WI38 (cell line): ENCODE measurements at regions not wholly inside any gene's neighbourhood (a gene's known extent, or its start where the extent isn't known, plus 50 kb on each side); places are given as distances from the start of the nearest gene placed in this dataset.

ENCODE experiments used
- H3K4me3 ChIP-seq: 2 replicates; pipeline ENCODE4 v1.5.1; 2011; ENCODE audit warnings: low read depth, mild to moderate bottlenecking, control low read depth, low read length
- CTCF ChIP-seq: IDR thresholded peaks from 2 replicates; pipeline ENCODE4 v1.5.1; 2012; ENCODE audit warnings: low read depth, mild to moderate bottlenecking, control low read depth, low read length

DNA sequence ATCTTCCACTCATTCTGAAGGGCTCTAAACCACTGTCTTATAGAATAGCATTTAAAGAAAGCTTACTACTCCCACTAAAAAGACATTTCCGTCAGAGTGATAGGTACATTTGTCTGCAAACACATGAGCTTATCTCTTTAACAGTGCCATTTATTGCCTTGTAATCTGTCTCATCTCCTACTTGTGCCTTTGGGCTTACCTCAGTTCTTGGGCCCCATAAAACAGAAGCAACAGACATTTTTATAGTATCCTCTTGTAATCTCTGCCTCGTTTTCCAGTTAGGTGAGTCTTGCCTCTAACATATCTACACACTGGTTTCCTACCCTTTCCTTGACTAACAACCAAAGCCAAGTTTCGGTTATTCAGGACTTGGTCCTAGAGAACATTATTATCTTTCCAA, 681.4 kb upstream of the KIF2B start:
- TF ChIP-seq CTCF: no peak
- H3K4me3 ChIP-seq: no peak overlapping the region

DNA sequence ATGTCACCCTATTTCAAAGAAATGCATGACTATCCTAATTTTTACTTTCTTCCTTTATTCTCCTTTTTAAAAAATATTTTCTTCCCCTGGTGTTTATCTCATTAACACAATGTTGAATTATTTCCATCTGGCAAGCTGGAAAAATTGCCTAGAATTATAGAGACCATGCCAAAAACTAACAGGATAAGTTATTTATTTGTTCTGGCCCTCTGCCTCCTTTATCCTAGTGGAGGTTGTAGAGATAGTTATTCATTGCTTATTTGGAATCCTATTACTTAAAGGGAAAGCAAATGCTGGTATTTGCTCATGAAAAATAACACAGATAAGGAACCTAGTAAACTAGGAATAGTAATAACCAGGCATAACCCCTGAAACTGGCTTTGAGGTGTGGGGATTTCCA, 684.9 kb upstream of the KIF2B start:
- no peak for TF ChIP-seq CTCF
- H3K4me3 ChIP-seq: no peak overlapping the region

GRCh38 chr17:53135969-53136368, 686.8 kb upstream of the KIF2B start:
- no peak for TF ChIP-seq CTCF
- H3K4me3 ChIP-seq: no peak overlapping the region

DNA sequence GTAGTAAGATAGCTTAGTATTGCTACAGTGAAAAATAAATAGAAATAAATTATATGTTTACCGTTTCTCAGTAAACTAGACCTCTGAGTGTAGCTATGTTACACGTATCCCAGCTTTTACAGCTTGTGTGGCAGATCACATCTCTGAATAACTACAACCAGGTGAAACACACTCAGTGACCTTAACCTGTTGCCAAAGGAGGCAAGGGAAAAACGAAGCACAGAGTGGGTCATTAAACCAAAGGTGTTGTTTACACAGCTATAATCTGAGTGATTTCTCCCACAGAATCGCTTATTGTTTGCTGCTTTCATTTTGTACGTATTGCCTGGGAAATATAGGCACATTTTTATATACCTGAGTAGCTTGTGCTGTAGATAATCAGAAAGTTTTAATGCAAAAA, 688.2 kb upstream of the KIF2B start:
- TF ChIP-seq CTCF: no peak

GRCh38 chr17:53133876-53134275, 688.9 kb upstream of the KIF2B start:
- no peak for TF ChIP-seq CTCF
- H3K4me3 ChIP-seq: no peak overlapping the region

More for the DNA sequence above, 688.2 kb upstream of the KIF2B start:
- H3K4me3 ChIP-seq: no peak overlapping the region

DNA sequence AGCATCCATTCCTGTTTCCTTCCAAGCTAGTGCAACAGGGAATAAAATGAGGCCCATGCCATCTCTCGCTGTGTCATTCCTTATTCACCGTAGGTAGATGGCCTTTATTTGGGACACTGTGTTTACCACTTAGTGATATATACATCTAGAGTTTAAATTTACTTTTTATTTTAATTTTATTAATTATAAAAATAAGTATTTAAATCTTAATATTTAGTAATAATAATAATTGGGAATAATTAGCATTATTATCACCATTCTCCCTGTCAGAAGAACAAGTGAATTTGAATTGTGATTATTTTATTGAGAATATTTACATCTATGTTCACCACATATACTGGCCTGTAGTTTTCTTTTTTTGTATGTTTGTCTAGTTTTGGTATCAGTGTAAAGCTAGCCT, 692.9 kb upstream of the KIF2B start:
- H3K4me3 ChIP-seq: no peak overlapping the region
- TF ChIP-seq CTCF: no peak

GRCh38 chr17:53127331-53127730, 695.4 kb upstream of the KIF2B start:
- TF ChIP-seq CTCF: no peak
- no peak overlapping the region for H3K4me3 ChIP-seq
